HG02642 (cell line): ENCODE measurements at regions not wholly inside any gene's neighbourhood (a gene's known extent, or its start where the extent isn't known, plus 50 kb on each side); places are given as distances from the start of the nearest gene placed in this dataset.

Experiments used
- ATAC-seq: cut with Tn5 transposase; IDR thresholded peaks from one replicate; pipeline ENCODE4 v1.9.1; 2021; ENCODE audit warnings: mild to moderate bottlenecking; ENCODE audit not compliant: unreplicated experiment, poor library complexity

- no peak for ATAC-seq
These were observed 1033.2 kb downstream of the TBC1D22A start for GRCh38 chr22:47795477-47796127.

- ATAC-seq = no peak
These were observed 1032.4 kb downstream of the TBC1D22A start for GRCh38 chr22:47794851-47795250.

- ATAC-seq = no peak
These were observed 1031.1 kb downstream of the TBC1D22A start for GRCh38 chr22:47793304-47794101.

GRCh38 chr22:47789171-47789570, 1026.7 kb downstream of the TBC1D22A start:
- ATAC-seq = no peak

GRCh38 chr22:47788461-47788860, 1026.0 kb downstream of the TBC1D22A start:
- ATAC-seq = no peak

GRCh38 chr22:47787501-47788227, 1025.2 kb downstream of the TBC1D22A start:
- ATAC-seq = no peak

GRCh38 chr22:47786650-47787290, 1024.3 kb downstream of the TBC1D22A start:
- no peak for ATAC-seq

- no peak for ATAC-seq
These were observed 1022.5 kb downstream of the TBC1D22A start for GRCh38 chr22:47784991-47785390.

- no peak for ATAC-seq
These were observed 1022.0 kb downstream of the TBC1D22A start for GRCh38 chr22:47784367-47784983.

- ATAC-seq = no peak
These were observed 1021.2 kb downstream of the TBC1D22A start for GRCh38 chr22:47783433-47784366.

- no peak for ATAC-seq
These were observed 1020.1 kb downstream of the TBC1D22A start for GRCh38 chr22:47782328-47783075.

GRCh38 chr22:47781427-47782111, 1019.1 kb downstream of the TBC1D22A start:
- ATAC-seq = no peak

- ATAC-seq = no peak
These were observed 1018.6 kb downstream of the TBC1D22A start for GRCh38 chr22:47781024-47781423.

GRCh38 chr22:47780281-47780875, 1017.9 kb downstream of the TBC1D22A start:
- ATAC-seq = no peak

GRCh38 chr22:47779474-47779873, 1017.0 kb downstream of the TBC1D22A start:
- no peak for ATAC-seq

GRCh38 chr22:47778160-47778658, 1015.8 kb downstream of the TBC1D22A start:
- no peak for ATAC-seq

- no peak for ATAC-seq
These were observed 1015.0 kb downstream of the TBC1D22A start for GRCh38 chr22:47777426-47777825.
